ENCODE measurements at regions not wholly inside any gene's neighbourhood (a gene's known extent, or its start where the extent isn't known, plus 50 kb on each side); places are given as distances from the start of the nearest gene placed in this dataset.

DNA sequence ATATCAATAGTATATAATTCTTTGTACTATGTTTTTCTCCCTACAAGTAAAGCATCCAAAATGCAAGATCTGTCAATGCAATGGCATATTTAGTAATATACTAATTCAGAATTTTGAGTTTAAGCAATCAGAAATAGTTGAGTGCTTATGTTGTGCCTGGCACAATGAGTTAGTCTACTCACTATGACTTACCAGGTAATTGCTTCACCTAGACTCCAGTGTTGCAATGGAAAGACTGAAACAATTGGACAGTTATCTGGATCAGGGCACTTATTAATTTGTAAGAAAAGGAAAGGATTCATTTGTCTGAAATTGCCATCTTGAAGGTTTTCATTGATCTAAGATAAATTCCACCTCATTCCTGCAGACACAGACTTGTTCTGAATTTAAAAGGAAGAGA, 97.6 kb upstream of the TCF4 start:
- TF ChIP-seq CTCF (IDR thresholded peaks at IDR 0.05) (no peak), POLR2A (IDR thresholded peaks at IDR 0.05) (no peak)

All from prostate gland (tissue), 2 donors.